Activated naive CD4-positive, alpha-beta T cell treated with Interleukin-2 at 50 U/mL for 16 hours (primary cell): ENCODE measurements at regions not wholly inside any gene's neighbourhood (a gene's known extent, or its start where the extent isn't known, plus 50 kb on each side); places are given as distances from the start of the nearest gene placed in this dataset.
"Not testable (repeated sequence)": the region's sequence is repeated elsewhere in the genome, so short reads cannot be mapped to it uniquely, and the experiment has no call there.

ENCODE experiments used
- DNase-seq: peaks from one replicate; pipeline ENCODE4 v3.0.0-alpha.2; 2020

GRCh38 chr14:85172889-85173477 is 357.0 kb upstream of the FLRT2 start:
- DNase-seq = no peak

GRCh38 chr14:85175556-85175955 is 354.4 kb upstream of the FLRT2 start:
- no peak for DNase-seq

GRCh38 chr14:85178864-85179263 is 351.1 kb upstream of the FLRT2 start:
- no peak for DNase-seq

- no peak for DNase-seq
These were observed 349.1 kb upstream of the FLRT2 start for GRCh38 chr14:85180876-85181275.

- DNase-seq = no peak
These were observed 347.7 kb upstream of the FLRT2 start for GRCh38 chr14:85182282-85182681.

GRCh38 chr14:85186082-85186481 is 343.9 kb upstream of the FLRT2 start:
- no peak for DNase-seq

- DNase-seq = no peak
These were observed 342.4 kb upstream of the FLRT2 start for GRCh38 chr14:85187521-85187920.

- no peak for DNase-seq
These were observed 341.1 kb upstream of the FLRT2 start for GRCh38 chr14:85188836-85189235.

GRCh38 chr14:85189253-85189652 is 340.7 kb upstream of the FLRT2 start:
- not testable (repeated sequence) for DNase-seq

- DNase-seq = no peak
These were observed 339.7 kb upstream of the FLRT2 start for GRCh38 chr14:85190251-85190650.

GRCh38 chr14:85191986-85192385 is 338.0 kb upstream of the FLRT2 start:
- DNase-seq = no peak

- no peak for DNase-seq
These were observed 334.0 kb upstream of the FLRT2 start for GRCh38 chr14:85195872-85196477.

GRCh38 chr14:85198001-85198400 is 331.9 kb upstream of the FLRT2 start:
- no peak for DNase-seq

GRCh38 chr14:85205875-85206274 is 324.1 kb upstream of the FLRT2 start:
- no peak for DNase-seq

- DNase-seq = no peak
These were observed 315.5 kb upstream of the FLRT2 start for GRCh38 chr14:85214471-85214870.

GRCh38 chr14:85217412-85217811 is 312.5 kb upstream of the FLRT2 start:
- DNase-seq = no peak

GRCh38 chr14:85218982-85219381 is 311.0 kb upstream of the FLRT2 start:
- DNase-seq = no peak

- no peak for DNase-seq
These were observed 308.1 kb upstream of the FLRT2 start for GRCh38 chr14:85221832-85222231.

- no peak for DNase-seq
These were observed 307.6 kb upstream of the FLRT2 start for GRCh38 chr14:85222341-85222740.

GRCh38 chr14:85223667-85224066 is 306.3 kb upstream of the FLRT2 start:
- DNase-seq = no peak

GRCh38 chr14:85224241-85224640 is 305.7 kb upstream of the FLRT2 start:
- DNase-seq = no peak

- DNase-seq = no peak
These were observed 296.2 kb upstream of the FLRT2 start for GRCh38 chr14:85233756-85234155.

- no peak for DNase-seq
These were observed 295.6 kb upstream of the FLRT2 start for GRCh38 chr14:85234156-85235025.

- DNase-seq = no peak
These were observed 294.1 kb upstream of the FLRT2 start for GRCh38 chr14:85235868-85236267.
